HepG2 (cell line): ENCODE measurements at regions not wholly inside any gene's neighbourhood (a gene's known extent, or its start where the extent isn't known, plus 50 kb on each side); places are given as distances from the start of the nearest gene placed in this dataset.

Experiments
- AGO2 ChIP-seq: fragments of 200-400 bp; formaldehyde crosslinking; optimal IDR thresholded peaks from 2 replicates; pipeline ENCODE3; 2017; ENCODE audit warnings: mild to moderate bottlenecking, low read depth, low read length, moderate library complexity
- EP300 ChIP-seq, 3 experiments: sonication (generic) in 1 of 3; formaldehyde crosslinking in 1 of 3; IDR thresholded peaks; 2 replicates each; pipeline versions ENCODE4 v1.5.1 to v1.6.1; 2011 to 2020; ENCODE audit warnings: low read depth in 2 of 3, low read length in 2 of 3, borderline replicate concordance in 1 of 3, improper control_type of control experiment in 1 of 3, mild to moderate bottlenecking in 1 of 3, missing genetic modification reagents in 1 of 3, moderate library complexity in 1 of 3
- HDAC2 ChIP-seq: sonication (generic); formaldehyde crosslinking; IDR thresholded peaks from 2 replicates; pipeline ENCODE4 v1.4.0; 2020; ENCODE audit warnings: missing genetic modification reagents
- KDM4B ChIP-seq: sonication (generic); formaldehyde crosslinking; IDR thresholded peaks from 2 replicates; pipeline ENCODE4 v1.4.0; 2020; ENCODE audit warnings: missing genetic modification reagents
- KLF6 ChIP-seq: IDR thresholded peaks from 2 replicates; pipeline ENCODE4 v1.8.0; 2016; ENCODE audit warnings: missing biosample characterization, missing genetic modification reagents
- MATR3 ChIP-seq: sonication (generic); formaldehyde crosslinking; IDR thresholded peaks from 2 replicates; pipeline ENCODE4 v1.4.0; 2020; ENCODE audit warnings: missing genetic modification reagents
- NFE2L2 ChIP-seq: fragments of 150-350 bp; IDR thresholded peaks from 2 replicates; pipeline ENCODE4 v1.6.1; 2014; ENCODE audit warnings: low read length
- NR1H2 ChIP-seq: sonication (generic); formaldehyde crosslinking; IDR thresholded peaks from 2 replicates; pipeline ENCODE4 v1.8.1; 2022; ENCODE audit warnings: low read depth, missing genetic modification reagents, borderline replicate concordance
- SALL2 ChIP-seq: sonication (generic); formaldehyde crosslinking; IDR thresholded peaks from 2 replicates; pipeline ENCODE4 v1.8.1; 2023; ENCODE audit warnings: mild to moderate bottlenecking, missing genetic modification reagents, inconsistent platforms
- SNAI1 ChIP-seq: sonication (generic); formaldehyde crosslinking; IDR thresholded peaks from 2 replicates; pipeline ENCODE4 v1.5.0; 2020; ENCODE audit warnings: mild to moderate bottlenecking, missing genetic modification reagents, borderline replicate concordance
- SOX6 ChIP-seq, 2 experiments: fragments of 450-650 bp in 1 of 2; sonication (generic) in 1 of 2; formaldehyde crosslinking in 1 of 2; IDR thresholded peaks; 2 replicates each; pipeline versions ENCODE4 v1.4.0 to v1.6.1; 2017 to 2020; ENCODE audit warnings: antibody characterized with exemption in 1 of 2, mild to moderate bottlenecking in 1 of 2, missing genetic modification reagents in 1 of 2
- ZBTB7B ChIP-seq: sonication (generic); formaldehyde crosslinking; IDR thresholded peaks from 2 replicates; pipeline ENCODE4 v1.4.0; 2020; ENCODE audit warnings: missing genetic modification reagents
- ZNF326 ChIP-seq: sonication (generic); formaldehyde crosslinking; IDR thresholded peaks from 2 replicates; pipeline ENCODE4 v1.4.0; 2020; ENCODE audit warnings: missing genetic modification reagents, borderline replicate concordance
- ZNF510 ChIP-seq: sonication (generic); formaldehyde crosslinking; IDR thresholded peaks from 2 replicates; pipeline ENCODE4 v1.4.0; 2020; ENCODE audit warnings: low read depth, mild to moderate bottlenecking, missing genetic modification reagents
- ZNF550 ChIP-seq: sonication (generic); formaldehyde crosslinking; IDR thresholded peaks from 2 replicates; pipeline ENCODE4 v1.4.0; 2020; ENCODE audit warnings: mild to moderate bottlenecking, missing genetic modification reagents, borderline replicate concordance
- ZNF598 ChIP-seq: sonication (generic); formaldehyde crosslinking; IDR thresholded peaks from 2 replicates; pipeline ENCODE4 v1.5.1; 2020; ENCODE audit warnings: mild to moderate bottlenecking, missing genetic modification reagents, borderline replicate concordance
- ZNF747 ChIP-seq: sonication (generic); formaldehyde crosslinking; IDR thresholded peaks from 2 replicates; pipeline ENCODE4 v1.8.1; 2023; ENCODE audit warnings: missing genetic modification reagents, mild to moderate bottlenecking, borderline replicate concordance
- ZNF781 ChIP-seq: sonication (generic); formaldehyde crosslinking; IDR thresholded peaks from 2 replicates; pipeline ENCODE4 v1.5.1; 2020; ENCODE audit warnings: borderline replicate concordance, mild to moderate bottlenecking, missing genetic modification reagents; ENCODE audit errors: not compliant biosample characterization
- ZNF841 ChIP-seq: sonication (generic); formaldehyde crosslinking; IDR thresholded peaks from 2 replicates; pipeline ENCODE4 v1.8.1; 2023; ENCODE audit warnings: missing genetic modification reagents, borderline replicate concordance
- ZSCAN31 ChIP-seq: sonication (generic); formaldehyde crosslinking; IDR thresholded peaks from 2 replicates; pipeline ENCODE4 v1.5.0; 2020; ENCODE audit warnings: low read depth, mild to moderate bottlenecking, missing genetic modification reagents
- TF ChIP-seq, protein P1 (sequence below): sonication (generic); formaldehyde crosslinking; conservative IDR thresholded peaks from 2 replicates; pipeline ENCODE4 v1.4.0; 2020; ENCODE audit warnings: missing genetic modification reagents
- TF ChIP-seq, protein P2 (sequence below): sonication (generic); formaldehyde crosslinking; IDR thresholded peaks from 2 replicates; pipeline ENCODE4 v1.5.0; 2020; ENCODE audit warnings: mild to moderate bottlenecking, missing genetic modification reagents
- TF ChIP-seq, protein P3 (sequence below): sonication (generic); formaldehyde crosslinking; IDR thresholded peaks from 2 replicates; pipeline ENCODE4 v1.4.0; 2020; ENCODE audit warnings: mild to moderate bottlenecking, missing genetic modification reagents
- TF ChIP-seq, protein P4 (sequence below): IDR thresholded peaks from 2 replicates; pipeline ENCODE4 v1.6.1; 2016; ENCODE audit warnings: mild to moderate bottlenecking, missing biosample characterization, missing genetic modification reagents

DNA sequence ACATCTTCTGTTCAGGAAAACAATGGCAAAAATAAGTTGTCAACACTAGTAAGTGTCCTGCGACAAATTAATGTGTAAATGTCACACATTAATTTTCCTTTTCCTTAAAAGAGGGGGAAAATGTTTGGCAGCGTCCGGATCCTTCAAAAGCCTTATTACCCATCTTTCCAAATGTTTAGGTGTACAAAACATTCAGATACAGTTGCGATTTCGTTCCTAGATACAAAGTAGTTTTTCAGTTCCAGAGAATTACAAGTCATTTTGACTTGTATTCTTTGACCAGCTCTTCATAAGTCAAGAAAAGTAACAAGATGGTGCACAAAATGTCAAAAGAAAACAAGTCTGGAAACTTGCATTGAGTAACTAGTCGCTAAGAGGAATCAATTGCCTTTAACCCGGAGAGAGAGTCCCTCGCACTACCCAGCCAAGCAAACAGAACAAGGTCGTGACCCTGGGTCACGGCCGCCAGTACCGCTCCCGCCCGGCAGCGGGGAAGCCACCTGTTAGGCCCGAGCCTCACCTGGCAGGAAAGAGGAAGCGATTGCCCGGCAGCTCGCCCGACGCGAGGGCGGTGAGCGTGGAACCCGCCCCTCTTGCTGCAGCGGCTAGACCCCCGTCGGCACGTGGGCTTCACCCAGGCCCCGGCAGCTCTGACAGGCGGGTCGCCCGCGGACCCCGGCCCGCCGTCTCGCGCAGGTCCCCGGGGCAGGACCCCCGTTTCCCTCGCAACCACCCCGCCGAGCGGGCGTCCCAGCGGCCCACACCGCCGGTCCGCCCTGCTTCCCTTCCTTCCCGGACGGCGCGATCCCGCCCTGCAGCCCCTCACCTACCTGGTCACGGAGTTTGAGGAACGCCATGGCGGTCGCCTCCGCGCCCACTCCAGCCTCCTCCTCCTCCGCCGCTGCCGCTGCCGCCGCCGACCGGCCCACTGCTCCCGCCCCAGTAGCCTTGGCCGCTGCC lies 61.0 kb upstream of the ANKRD28 start (continued):
- TF ChIP-seq MATR3 (no peak), ZNF510 (CRISPR knock-in tag) (no peak), NR1H2 (0 out of 2 replicates have a peak, but pooled peaks have one; percentile 41), SALL2 (CRISPR knock-in tag) (peak; percentile 26; the same call in 1 of the 2 replicates), HDAC2 (CRISPR knock-in tag) (peak; percentile 81), ZNF550 (CRISPR knock-in tag) (no peak), KDM4B (CRISPR knock-in tag) (peak; percentile 42; the same call in 1 of the 2 replicates), SNAI1 (no peak), ZNF598 (CRISPR knock-in tag) (0 out of 2 replicates have a peak, but pooled peaks have one; percentile 42), ZNF781 (CRISPR knock-in tag) (no peak), ZNF326 (CRISPR knock-in tag) (no peak), ZBTB7B (CRISPR knock-in tag) (peak; percentile 87), EP300 (IDR thresholded peaks at IDR 0.05; ENCODE audit: low read depth in 2 of 2, low read length in 2 of 2) (peak in 1 of 2 experiments; percentile 59; a peak in 1 of 4 replicates), EP300 (CRISPR knock-in tag; IDR thresholded peaks at IDR 0.05; ENCODE audit: borderline replicate concordance) (peak; percentile 44; the same call in 1 of the 2 replicates), NFE2L2 (no peak), KLF6 (CRISPR knock-in tag) (no peak; the same call in 1 of the 2 replicates), ZNF841 (CRISPR knock-in tag) (no peak), SOX6 (IDR thresholded peaks at IDR 0.05) (no peak), SOX6 (CRISPR knock-in tag; IDR thresholded peaks at IDR 0.05) (peak; percentile 69), ZSCAN31 (CRISPR knock-in tag) (0 out of 2 replicates have a peak, but pooled peaks have one; percentile 60), ZNF747 (CRISPR knock-in tag) (peak; percentile 51; the same call in 1 of the 2 replicates), AGO2 (peak; percentile 81)
- TF ChIP-seq, protein P1, sequence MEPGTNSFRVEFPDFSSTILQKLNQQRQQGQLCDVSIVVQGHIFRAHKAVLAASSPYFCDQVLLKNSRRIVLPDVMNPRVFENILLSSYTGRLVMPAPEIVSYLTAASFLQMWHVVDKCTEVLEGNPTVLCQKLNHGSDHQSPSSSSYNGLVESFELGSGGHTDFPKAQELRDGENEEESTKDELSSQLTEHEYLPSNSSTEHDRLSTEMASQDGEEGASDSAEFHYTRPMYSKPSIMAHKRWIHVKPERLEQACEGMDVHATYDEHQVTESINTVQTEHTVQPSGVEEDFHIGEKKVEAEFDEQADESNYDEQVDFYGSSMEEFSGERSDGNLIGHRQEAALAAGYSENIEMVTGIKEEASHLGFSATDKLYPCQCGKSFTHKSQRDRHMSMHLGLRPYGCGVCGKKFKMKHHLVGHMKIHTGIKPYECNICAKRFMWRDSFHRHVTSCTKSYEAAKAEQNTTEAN (CRISPR knock-in tag) = 0 out of 2 replicates have a peak, but pooled peaks have one; percentile 37
- TF ChIP-seq, protein P2, sequence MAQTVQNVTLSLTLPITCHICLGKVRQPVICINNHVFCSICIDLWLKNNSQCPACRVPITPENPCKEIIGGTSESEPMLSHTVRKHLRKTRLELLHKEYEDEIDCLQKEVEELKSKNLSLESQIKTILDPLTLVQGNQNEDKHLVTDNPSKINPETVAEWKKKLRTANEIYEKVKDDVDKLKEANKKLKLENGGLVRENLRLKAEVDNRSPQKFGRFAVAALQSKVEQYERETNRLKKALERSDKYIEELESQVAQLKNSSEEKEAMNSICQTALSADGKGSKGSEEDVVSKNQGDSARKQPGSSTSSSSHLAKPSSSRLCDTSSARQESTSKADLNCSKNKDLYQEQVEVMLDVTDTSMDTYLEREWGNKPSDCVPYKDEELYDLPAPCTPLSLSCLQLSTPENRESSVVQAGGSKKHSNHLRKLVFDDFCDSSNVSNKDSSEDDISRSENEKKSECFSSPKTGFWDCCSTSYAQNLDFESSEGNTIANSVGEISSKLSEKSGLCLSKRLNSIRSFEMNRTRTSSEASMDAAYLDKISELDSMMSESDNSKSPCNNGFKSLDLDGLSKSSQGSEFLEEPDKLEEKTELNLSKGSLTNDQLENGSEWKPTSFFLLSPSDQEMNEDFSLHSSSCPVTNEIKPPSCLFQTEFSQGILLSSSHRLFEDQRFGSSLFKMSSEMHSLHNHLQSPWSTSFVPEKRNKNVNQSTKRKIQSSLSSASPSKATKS (CRISPR knock-in tag) = no peak
- TF ChIP-seq, protein P3, sequence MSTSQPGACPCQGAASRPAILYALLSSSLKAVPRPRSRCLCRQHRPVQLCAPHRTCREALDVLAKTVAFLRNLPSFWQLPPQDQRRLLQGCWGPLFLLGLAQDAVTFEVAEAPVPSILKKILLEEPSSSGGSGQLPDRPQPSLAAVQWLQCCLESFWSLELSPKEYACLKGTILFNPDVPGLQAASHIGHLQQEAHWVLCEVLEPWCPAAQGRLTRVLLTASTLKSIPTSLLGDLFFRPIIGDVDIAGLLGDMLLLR (CRISPR knock-in tag) = peak; percentile 39; the same call in 1 of the 2 replicates
- TF ChIP-seq, protein P4, sequence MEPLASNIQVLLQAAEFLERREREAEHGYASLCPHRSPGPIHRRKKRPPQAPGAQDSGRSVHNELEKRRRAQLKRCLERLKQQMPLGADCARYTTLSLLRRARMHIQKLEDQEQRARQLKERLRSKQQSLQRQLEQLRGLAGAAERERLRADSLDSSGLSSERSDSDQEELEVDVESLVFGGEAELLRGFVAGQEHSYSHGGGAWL = peak; percentile 80; the same call in 1 of the 2 replicates
